ENCODE measurements at regions not wholly inside any gene's neighbourhood (a gene's known extent, or its start where the extent isn't known, plus 50 kb on each side); places are given as distances from the start of the nearest gene placed in this dataset.

GRCh38 chr4:17283832-17284231, 228.1 kb downstream of the QDPR start:
- TF ChIP-seq POLR2A (IDR thresholded peaks at IDR 0.05; ENCODE audit: low read depth, low read length) = no peak
- TF ChIP-seq POLR2AphosphoS5 (IDR thresholded peaks at IDR 0.05; ENCODE audit: low read depth, low read length) = no peak

Data from GM12892 (cell line).